Neuronal stem cell (in vitro differentiated cells): ENCODE measurements at regions not wholly inside any gene's neighbourhood (a gene's known extent, or its start where the extent isn't known, plus 50 kb on each side); places are given as distances from the start of the nearest gene placed in this dataset.
"Not testable (repeated sequence)": the region's sequence is repeated elsewhere in the genome, so short reads cannot be mapped to it uniquely, and the experiment has no call there.

ENCODE experiments used
- DNase-seq: peaks from one replicate; pipeline ENCODE4 v3.0.0-alpha.2; 2013; ENCODE audit warnings: low spot score
- H2AFZ ChIP-seq: one replicate; pipeline ENCODE4 v1.6.1; 2013; ENCODE audit warnings: mild to moderate bottlenecking, low read length, inconsistent platforms
- H2AK5ac ChIP-seq: 2 replicates; pipeline ENCODE4 v1.6.1; 2013; ENCODE audit warnings: low read depth, mild to moderate bottlenecking, inconsistent platforms, low read length, moderate library complexity, mixed read lengths
- H2BK120ac ChIP-seq: 2 replicates; pipeline ENCODE4 v1.6.1; 2013; ENCODE audit warnings: low read depth, mild to moderate bottlenecking, inconsistent platforms, low read length, moderate library complexity, mixed read lengths
- H2BK12ac ChIP-seq: one replicate; pipeline ENCODE4 v1.6.1; 2013; ENCODE audit warnings: low read length, inconsistent platforms
- H2BK15ac ChIP-seq: 2 replicates; pipeline ENCODE4 v1.6.1; 2013; ENCODE audit warnings: mild to moderate bottlenecking, low read length, inconsistent platforms, mixed read lengths
- H2BK5ac ChIP-seq: one replicate; pipeline ENCODE4 v1.6.1; 2013; ENCODE audit warnings: inconsistent platforms, mild to moderate bottlenecking, low read length, moderate library complexity
- H3K14ac ChIP-seq: one replicate; pipeline ENCODE4 v1.6.1; 2013; ENCODE audit warnings: low read length, inconsistent platforms
- H3K18ac ChIP-seq: 2 replicates; pipeline ENCODE4 v1.6.1; 2013; ENCODE audit warnings: low read length, inconsistent platforms
- H3K23ac ChIP-seq: 2 replicates; pipeline ENCODE4 v1.6.1; 2013; ENCODE audit warnings: low read depth, mild to moderate bottlenecking, mixed read lengths, low read length, inconsistent platforms; ENCODE audit not compliant: poor library complexity
- H3K27ac ChIP-seq: replicated peaks from 3 replicates; pipeline ENCODE4 v1.5.1; 2013; ENCODE audit warnings: low read length, inconsistent platforms
- H3K27me3 ChIP-seq, 3 experiments: 2 replicates each; pipeline ENCODE4 v1.6.1; 2013; ENCODE audit warnings: low read length in 3 of 3, mild to moderate bottlenecking in 2 of 3, inconsistent platforms in 1 of 3, low read depth in 1 of 3, mixed read lengths in 1 of 3, moderate library complexity in 1 of 3; ENCODE audit not compliant: control insufficient read depth in 3 of 3, insufficient read depth in 3 of 3
- H3K36me3 ChIP-seq, 2 donors: replicated peaks in 1 of 2; 2 replicates each; pipeline ENCODE4 v1.6.1; 2013; ENCODE audit warnings: low read length in 2 of 2; ENCODE audit not compliant: control insufficient read depth in 2 of 2, insufficient read depth in 2 of 2
- H3K4ac ChIP-seq: 2 replicates; pipeline ENCODE4 v1.6.1; 2013; ENCODE audit warnings: inconsistent platforms, mild to moderate bottlenecking, low read length, moderate library complexity
- H3K4me1 ChIP-seq, 2 donors: 1 replicate in 1 of 2; 2 replicates in 1 of 2; pipeline ENCODE4 v1.6.1; 2013; ENCODE audit warnings: low read length in 2 of 2, low read depth in 1 of 2; ENCODE audit not compliant: control insufficient read depth in 2 of 2, insufficient read depth in 1 of 2
- H3K4me2 ChIP-seq: one replicate; pipeline ENCODE4 v1.6.1; 2013; ENCODE audit warnings: mild to moderate bottlenecking, low read length, inconsistent platforms; ENCODE audit not compliant: insufficient read depth, poor library complexity, severe bottlenecking
- H3K4me3 ChIP-seq, 2 donors: 2 replicates each; pipeline ENCODE4 v1.5.1; 2013; ENCODE audit warnings: low read length in 2 of 2, mild to moderate bottlenecking in 2 of 2, inconsistent platforms in 1 of 2, moderate library complexity in 1 of 2
- H3K79me1 ChIP-seq: one replicate; pipeline ENCODE4 v1.6.1; 2013; ENCODE audit warnings: low read depth, mild to moderate bottlenecking, inconsistent platforms, low read length, moderate library complexity
- H3K9ac ChIP-seq: one replicate; pipeline ENCODE4 v1.6.1; 2013; ENCODE audit warnings: mild to moderate bottlenecking, low read depth, low read length, inconsistent platforms; ENCODE audit not compliant: poor library complexity
- H3K9me3 ChIP-seq, 2 donors: replicated peaks in 1 of 2; 2 replicates each; pipeline versions ENCODE3 to v1.6.1; 2013; ENCODE audit warnings: low read length in 2 of 2, mild to moderate bottlenecking in 2 of 2, inconsistent platforms in 1 of 2, low read depth in 1 of 2, mixed read lengths in 1 of 2, moderate library complexity in 1 of 2; ENCODE audit not compliant: control insufficient read depth in 2 of 2, insufficient read depth in 1 of 2
- H4K8ac ChIP-seq: one replicate; pipeline ENCODE4 v1.6.1; 2013; ENCODE audit warnings: low read depth, mild to moderate bottlenecking, inconsistent platforms, low read length, moderate library complexity
- H4K91ac ChIP-seq: one replicate; pipeline ENCODE4 v1.6.1; 2013; ENCODE audit warnings: low read length, low read depth, mild to moderate bottlenecking, inconsistent platforms; ENCODE audit not compliant: poor library complexity
- WGBS, 2 donors: extraction: QIAGEN DNeasy Blood & Tissue Kit; methylation state at CpG; one replicate each; pipeline ENCODE4 v1.1.7; 2013; ENCODE audit warnings: missing lambda C conversion rate in 2 of 2, mixed read lengths in 1 of 2; ENCODE audit not compliant: insufficient read length in 2 of 2, insufficient replicate concordance in 1 of 2; ENCODE audit errors: extremely low coverage in 2 of 2; 5-methylcytosine and 5-hydroxymethylcytosine counted together

- not testable (repeated sequence) for H3K27ac ChIP-seq, H3K4ac ChIP-seq, H2BK5ac ChIP-seq, H3K4me3 ChIP-seq, H3K4me2 ChIP-seq, H3K14ac ChIP-seq, H3K79me1 ChIP-seq, H3K23ac ChIP-seq, H2BK12ac ChIP-seq, H3K4me1 ChIP-seq, H4K8ac ChIP-seq, H2AFZ ChIP-seq, H3K9me3 ChIP-seq, H3K9ac ChIP-seq, H2AK5ac ChIP-seq, H2BK120ac ChIP-seq, H4K91ac ChIP-seq, H3K27me3 ChIP-seq, H2BK15ac ChIP-seq, H3K18ac ChIP-seq, H3K36me3 ChIP-seq, DNase-seq
- no CpG with 5 or more reads among the region's 3 CpGs for WGBS, 2 donors
Measured at GRCh38 chr2:199533873-199534272, 76.1 kb upstream of the SATB2 start.

GRCh38 chr2:199527071-199527470 is 69.3 kb upstream of the SATB2 start:
- Histone ChIP-seq H4K8ac (no peak overlapping the region), H3K4me2 (no peak overlapping the region), H2AK5ac (no peak overlapping the region), H3K9me3 (no peaks in the 10 kb centered on the region), H2BK12ac (no peak overlapping the region), H2BK120ac (no peak overlapping the region), H2BK5ac (no peak overlapping the region), H3K4me1 (no peaks in the 10 kb centered on the region), H3K27ac (no peak overlapping the region), H3K9ac (no peak overlapping the region), H3K4me3 (no peak overlapping the region), H2AFZ (no peak overlapping the region), H3K4ac (no peak overlapping the region), H4K91ac (no peak overlapping the region), H3K79me1 (no peaks in the 10 kb centered on the region), H2BK15ac (no peak overlapping the region), H3K18ac (no peak overlapping the region), H3K23ac (no peak overlapping the region), H3K14ac (no peak overlapping the region), H3K36me3 (no peaks in the 10 kb centered on the region), H3K27me3 (no peaks in the 10 kb centered on the region)
- DNase-seq: no peak
- WGBS, 2 donors: no CpG with 5 or more reads among the region's 1 CpG

GRCh38 chr2:199524689-199525574 is 67.2 kb upstream of the SATB2 start:
- Histone ChIP-seq H3K4me2 (no peak overlapping the region), H2BK15ac (no peak overlapping the region), H3K9me3 (no peaks in the 10 kb centered on the region), H2AFZ (no peak overlapping the region), H3K36me3 (no peaks in the 10 kb centered on the region), H3K14ac (no peak overlapping the region), H3K4me1 (no peaks in the 10 kb centered on the region), H4K8ac (no peak overlapping the region), H2AK5ac (no peak overlapping the region), H3K4me3 (no peak overlapping the region), H3K27ac (no peak overlapping the region), H2BK120ac (no peak overlapping the region), H2BK12ac (no peak overlapping the region), H3K79me1 (no peaks in the 10 kb centered on the region), H2BK5ac (no peak overlapping the region), H3K4ac (no peak overlapping the region), H3K18ac (no peak overlapping the region), H3K9ac (no peak overlapping the region), H4K91ac (no peak overlapping the region), H3K27me3 (no peaks in the 10 kb centered on the region), H3K23ac (no peak overlapping the region)
- no peak for DNase-seq
- WGBS, 2 donors: no CpG with 5 or more reads among the region's 3 CpGs

GRCh38 chr2:199509403-199509802 is 51.7 kb upstream of the SATB2 start:
- WGBS, 2 donors: no CpG with 5 or more reads among the region's 1 CpG

More at GRCh38 chr2:199509403-199509802, 51.7 kb upstream of the SATB2 start:
- H3K27me3 ChIP-seq: no peaks in the 10 kb centered on the region
- no peak overlapping the region for H2BK5ac ChIP-seq
- no peak overlapping the region for H3K23ac ChIP-seq
- H2AK5ac ChIP-seq: no peak overlapping the region
- no peak for DNase-seq
- H2AFZ ChIP-seq: no peak overlapping the region
- H3K9me3 ChIP-seq: no peaks in the 10 kb centered on the region
- H3K4me3 ChIP-seq: no peak overlapping the region
- no peak overlapping the region for H4K91ac ChIP-seq
- no peak overlapping the region for H2BK12ac ChIP-seq
- no peaks in the 10 kb centered on the region for H3K4me1 ChIP-seq
- H3K27ac ChIP-seq: no peak overlapping the region
- no peak overlapping the region for H3K4ac ChIP-seq
- no peak overlapping the region for H4K8ac ChIP-seq
- no peaks in the 10 kb centered on the region for H3K36me3 ChIP-seq
- H2BK120ac ChIP-seq: no peak overlapping the region
- H3K9ac ChIP-seq: no peak overlapping the region
- H3K18ac ChIP-seq: no peak overlapping the region
- no peaks in the 10 kb centered on the region for H3K79me1 ChIP-seq
- H2BK15ac ChIP-seq: no peak overlapping the region
- no peak overlapping the region for H3K14ac ChIP-seq
- H3K4me2 ChIP-seq: no peak overlapping the region
